ENCODE measurements at regions not wholly inside any gene's neighbourhood (a gene's known extent, or its start where the extent isn't known, plus 50 kb on each side); places are given as distances from the start of the nearest gene placed in this dataset.

GRCh38 chr22:26097411-26097810 lies 71.9 kb upstream of the SEZ6L start:
- TF ChIP-seq GATA3 (IDR thresholded peaks at IDR 0.05; ENCODE audit: low read depth, low read length) (no peak), GATA2 (IDR thresholded peaks at IDR 0.05; ENCODE audit: low read depth, low read length) (no peak)
